Coronary artery (tissue), 2 donors: ENCODE measurements at regions not wholly inside any gene's neighbourhood (a gene's known extent, or its start where the extent isn't known, plus 50 kb on each side); places are given as distances from the start of the nearest gene placed in this dataset.

Source experiments
- DNase-seq: peaks from one replicate; pipeline ENCODE4 v3.0.0-alpha.2; 2017; ENCODE audit warnings: low spot score
- H3K27ac ChIP-seq, 2 donors: fragments of 200-600 bp; sonication (generic); one replicate each; pipeline ENCODE4 v1.5.1; 2016 to 2019
- H3K4me3 ChIP-seq: fragments of 200-600 bp; sonication (generic); 2 replicates; pipeline ENCODE4 v1.5.1; 2016; ENCODE audit warnings: mild to moderate bottlenecking, moderate library complexity
- TF ChIP-seq, protein P1 (sequence below): fragments of 200-600 bp; sonication (generic); IDR thresholded peaks from one replicate; pipeline ENCODE4 v1.5.1; 2019; ENCODE audit warnings: antibody characterized with exemption

GRCh38 chr5:153006681-153007080 is 483.8 kb upstream of the GRIA1 start:
- H3K27ac ChIP-seq: no peak overlapping the region
- no peak for DNase-seq

GRCh38 chr5:153014194-153014593 is 476.3 kb upstream of the GRIA1 start:
- H3K4me3 ChIP-seq: no peak overlapping the region
- DNase-seq: no peak
- TF ChIP-seq, protein P1, sequence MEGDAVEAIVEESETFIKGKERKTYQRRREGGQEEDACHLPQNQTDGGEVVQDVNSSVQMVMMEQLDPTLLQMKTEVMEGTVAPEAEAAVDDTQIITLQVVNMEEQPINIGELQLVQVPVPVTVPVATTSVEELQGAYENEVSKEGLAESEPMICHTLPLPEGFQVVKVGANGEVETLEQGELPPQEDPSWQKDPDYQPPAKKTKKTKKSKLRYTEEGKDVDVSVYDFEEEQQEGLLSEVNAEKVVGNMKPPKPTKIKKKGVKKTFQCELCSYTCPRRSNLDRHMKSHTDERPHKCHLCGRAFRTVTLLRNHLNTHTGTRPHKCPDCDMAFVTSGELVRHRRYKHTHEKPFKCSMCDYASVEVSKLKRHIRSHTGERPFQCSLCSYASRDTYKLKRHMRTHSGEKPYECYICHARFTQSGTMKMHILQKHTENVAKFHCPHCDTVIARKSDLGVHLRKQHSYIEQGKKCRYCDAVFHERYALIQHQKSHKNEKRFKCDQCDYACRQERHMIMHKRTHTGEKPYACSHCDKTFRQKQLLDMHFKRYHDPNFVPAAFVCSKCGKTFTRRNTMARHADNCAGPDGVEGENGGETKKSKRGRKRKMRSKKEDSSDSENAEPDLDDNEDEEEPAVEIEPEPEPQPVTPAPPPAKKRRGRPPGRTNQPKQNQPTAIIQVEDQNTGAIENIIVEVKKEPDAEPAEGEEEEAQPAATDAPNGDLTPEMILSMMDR: no peak
- H3K27ac ChIP-seq: no peak overlapping the region

More at GRCh38 chr5:153006681-153007080, 483.8 kb upstream of the GRIA1 start:
- TF ChIP-seq, protein P1: no peak
- H3K4me3 ChIP-seq: no peak overlapping the region

DNA sequence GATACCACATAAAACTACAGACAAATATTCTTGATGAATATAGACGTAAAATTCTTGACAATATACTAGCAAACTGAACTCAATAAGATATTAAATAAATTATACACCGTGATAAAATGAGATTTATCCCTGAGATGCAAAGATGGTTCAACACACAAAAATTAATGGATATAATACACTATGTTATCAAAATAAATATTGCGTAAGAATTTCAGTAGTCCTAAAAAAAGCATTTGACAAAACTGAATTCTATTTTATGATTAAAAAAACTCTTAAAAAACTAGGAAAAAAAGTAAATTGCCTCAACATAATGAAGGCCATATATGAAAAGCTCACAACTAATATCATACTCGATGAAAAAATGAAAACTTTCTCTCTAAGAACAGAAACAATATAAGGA is 472.3 kb upstream of the GRIA1 start:
- TF ChIP-seq, protein P1: no peak
- DNase-seq: no peak
- H3K4me3 ChIP-seq: no peak overlapping the region
- H3K27ac ChIP-seq: no peak overlapping the region

DNA sequence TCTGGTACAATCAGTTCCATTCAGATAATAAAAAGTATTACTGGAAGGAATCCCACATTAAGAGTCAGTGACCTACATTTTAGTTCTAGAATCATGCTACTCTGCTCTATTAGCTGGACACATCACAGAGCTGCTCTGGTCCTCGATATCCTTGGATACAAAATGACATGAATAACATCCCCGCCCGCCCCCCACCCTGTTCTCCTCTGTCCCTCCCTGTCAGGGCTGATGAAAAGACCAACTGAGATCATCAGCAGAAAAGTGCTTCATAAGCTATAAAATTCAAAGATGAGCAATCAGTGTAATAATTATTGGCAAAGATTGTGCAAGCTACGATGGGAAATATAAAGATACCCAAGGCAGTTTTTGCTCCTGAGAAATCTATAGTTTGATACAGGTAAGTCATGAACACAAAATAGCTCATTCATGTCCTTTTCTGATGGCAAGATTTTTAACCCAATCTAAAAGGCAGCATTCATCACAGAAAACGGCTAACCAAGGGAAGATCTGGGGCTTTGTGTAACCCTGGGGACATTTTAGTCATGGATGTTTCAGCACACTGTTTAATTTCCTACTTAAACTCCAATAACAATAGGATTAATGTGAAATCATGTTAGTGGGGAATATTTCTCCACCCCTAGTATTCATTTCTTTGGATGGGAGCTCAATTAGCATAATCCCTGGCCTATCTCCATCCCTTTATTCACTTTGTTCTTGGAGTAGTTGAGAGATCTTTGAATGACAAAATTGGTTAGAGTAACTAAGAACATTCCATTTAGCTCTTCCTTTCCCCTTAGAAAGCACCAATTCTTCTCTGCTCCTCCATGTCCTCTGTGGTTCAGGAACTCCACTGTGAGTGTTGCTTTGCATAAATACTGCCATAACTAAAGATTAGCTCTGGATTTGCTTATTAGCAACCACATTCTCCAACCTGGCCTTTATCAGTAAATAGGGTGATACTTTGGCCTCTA is 459.4 kb upstream of the GRIA1 start:
- H3K4me3 ChIP-seq: no peak overlapping the region
- no peak overlapping the region for H3K27ac ChIP-seq
- TF ChIP-seq, protein P1: no peak
- no peak for DNase-seq

GRCh38 chr5:153039501-153039900 is 451.0 kb upstream of the GRIA1 start:
- H3K27ac ChIP-seq: no peak overlapping the region
- TF ChIP-seq, protein P1: no peak
- no peak for DNase-seq
- no peak overlapping the region for H3K4me3 ChIP-seq

DNA sequence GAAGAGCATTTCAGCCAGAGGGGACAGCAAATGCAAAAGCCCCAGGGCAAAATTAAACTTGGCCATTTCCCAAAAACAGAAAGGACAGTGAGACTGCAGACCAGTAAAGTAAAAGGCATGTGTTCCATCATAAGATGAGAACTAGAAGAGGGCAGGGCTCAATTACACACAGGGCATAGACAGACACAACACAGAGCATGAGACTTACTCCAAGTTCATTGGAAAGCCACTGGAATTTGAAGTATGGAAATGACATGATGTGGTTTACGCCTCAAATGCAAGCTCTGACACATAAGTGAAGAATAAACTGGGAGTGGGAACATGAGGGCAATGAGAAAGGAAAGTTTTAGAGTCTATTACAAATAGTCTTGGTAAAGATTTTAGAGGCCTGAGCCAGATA is 446.6 kb upstream of the GRIA1 start:
- Histone ChIP-seq H3K4me3 (no peak overlapping the region), H3K27ac (no peak overlapping the region)
- DNase-seq: no peak
- TF ChIP-seq, protein P1: no peak
